HepG2 (cell line): ENCODE measurements at regions not wholly inside any gene's neighbourhood (a gene's known extent, or its start where the extent isn't known, plus 50 kb on each side); places are given as distances from the start of the nearest gene placed in this dataset.

Experiments
- DDIT3 ChIP-seq: sonication (generic); formaldehyde crosslinking; IDR thresholded peaks from 2 replicates; pipeline ENCODE4 v1.4.0; 2020; ENCODE audit warnings: mild to moderate bottlenecking, missing genetic modification reagents
- GMEB2 ChIP-seq: IDR thresholded peaks from 2 replicates; pipeline ENCODE4 v1.6.1; 2016; ENCODE audit warnings: missing biosample characterization, missing genetic modification reagents, low read depth
- HNF1B ChIP-seq: sonication (generic); formaldehyde crosslinking; IDR thresholded peaks from 2 replicates; pipeline ENCODE4 v1.5.1; 2020; ENCODE audit warnings: mild to moderate bottlenecking, moderate library complexity, missing genetic modification reagents
- HOXA5 ChIP-seq: sonication (generic); formaldehyde crosslinking; IDR thresholded peaks from 2 replicates; pipeline ENCODE4 v1.4.0; 2020; ENCODE audit warnings: missing genetic modification reagents
- IKZF1 ChIP-seq: fragments of 450-650 bp; IDR thresholded peaks from 2 replicates; pipeline ENCODE4 v1.7.1; 2016
- ZBED4 ChIP-seq: sonication (generic); formaldehyde crosslinking; IDR thresholded peaks from 2 replicates; pipeline ENCODE4 v1.4.0; 2020; ENCODE audit warnings: missing genetic modification reagents, borderline replicate concordance
- ZBTB34 ChIP-seq: sonication (generic); formaldehyde crosslinking; IDR thresholded peaks from 2 replicates; pipeline ENCODE4 v1.8.0; 2022; ENCODE audit warnings: mild to moderate bottlenecking, missing genetic modification reagents
- ZFP41 ChIP-seq: sonication (generic); formaldehyde crosslinking; IDR thresholded peaks from 2 replicates; pipeline ENCODE4 v1.4.0; 2020; ENCODE audit warnings: mild to moderate bottlenecking, missing genetic modification reagents, borderline replicate concordance
- ZMAT3 ChIP-seq: sonication (generic); formaldehyde crosslinking; conservative IDR thresholded peaks from 2 replicates; pipeline ENCODE4 v1.7.0; 2021; ENCODE audit warnings: missing genetic modification reagents
- ZMYM2 ChIP-seq: sonication (generic); formaldehyde crosslinking; IDR thresholded peaks from 2 replicates; pipeline ENCODE4 v1.8.0; 2022; ENCODE audit warnings: mild to moderate bottlenecking, missing genetic modification reagents
- ZNF33B ChIP-seq: sonication (generic); formaldehyde crosslinking; IDR thresholded peaks from 2 replicates; pipeline ENCODE4 v1.5.1; 2020; ENCODE audit warnings: mild to moderate bottlenecking, missing genetic modification reagents
- ZNF670 ChIP-seq: sonication (generic); formaldehyde crosslinking; IDR thresholded peaks from 2 replicates; pipeline ENCODE4 v1.8.0; 2022; ENCODE audit warnings: mild to moderate bottlenecking, missing genetic modification reagents, borderline replicate concordance
- ZSCAN21 ChIP-seq: sonication (generic); formaldehyde crosslinking; IDR thresholded peaks from 2 replicates; pipeline ENCODE4 v1.8.0; 2022; ENCODE audit warnings: mild to moderate bottlenecking, missing genetic modification reagents, moderate library complexity, borderline replicate concordance

- TF ChIP-seq DDIT3 (CRISPR knock-in tag) (no peak), ZFP41 (no peak), HOXA5 (CRISPR knock-in tag) (no peak), HNF1B (no peak), ZSCAN21 (no peak), ZNF33B (no peak), ZBED4 (CRISPR knock-in tag) (no peak), ZNF670 (no peak), ZMYM2 (no peak), IKZF1 (no peak), ZMAT3 (CRISPR knock-in tag) (no peak), ZBTB34 (CRISPR knock-in tag) (no peak), GMEB2 (CRISPR knock-in tag) (no peak)
Measured at GRCh38 chr1:212207118-212207517, 78.1 kb upstream of the PPP2R5A start (continued).
